Left lung (tissue), 4 donors: ENCODE measurements at regions not wholly inside any gene's neighbourhood (a gene's known extent, or its start where the extent isn't known, plus 50 kb on each side); places are given as distances from the start of the nearest gene placed in this dataset.
A peak's percentile ranks its signal among the peaks of the same experiment; 100 is the strongest.

ENCODE experiments used
- ATAC-seq: fragments of 200-7000 bp; cut with Tn5 transposase; one replicate; pipeline ENCODE4 v1.9.1; 2020; ENCODE audit warnings: moderate library complexity
- DNase-seq, 4 donors: peaks; one replicate each; pipeline ENCODE4 v3.0.0-alpha.2; 2013 to 2020
- H3K27ac ChIP-seq, 2 donors: fragments of 200-600 bp; sonication (generic) in 1 of 2; one replicate each; pipeline versions ENCODE4 v1.5.0 to v1.8.0; 2020 to 2021
- H3K27me3 ChIP-seq, 2 donors: fragments of 200-600 bp; sonication (generic) in 1 of 2; one replicate each; pipeline versions ENCODE4 v1.5.0 to v1.8.0; 2020 to 2021
- H3K36me3 ChIP-seq, 2 donors: fragments of 200-600 bp; sonication (generic) in 1 of 2; one replicate each; pipeline versions ENCODE4 v1.5.0 to v1.8.0; 2020 to 2021
- H3K4me1 ChIP-seq, 2 donors: fragments of 200-600 bp; one replicate each; pipeline ENCODE4 v1.8.0; 2021
- H3K4me3 ChIP-seq, 2 donors: fragments of 200-600 bp; sonication (generic) in 1 of 2; one replicate each; pipeline versions ENCODE4 v1.5.0 to v1.8.0; 2020 to 2021; ENCODE audit warnings: mild to moderate bottlenecking in 1 of 2
- H3K9me3 ChIP-seq, 2 donors: fragments of 200-600 bp; sonication (generic) in 1 of 2; one replicate each; pipeline versions ENCODE4 v1.5.0 to v1.8.0; 2020 to 2021
- intact Hi-C, 2 donors: fragments of 100-400 bp; cut with DNase I; formaldehyde crosslinking; loops; one replicate each; pipeline versions ENCODE4 v1.11.2 to v1.14.2; 2022
- TF ChIP-seq, protein P1 (sequence below), 2 donors: fragments of 200-600 bp; sonication (generic) in 1 of 2; IDR thresholded peaks; one replicate each; pipeline versions ENCODE4 v1.5.0 to v1.8.0; 2021; ENCODE audit warnings: antibody characterized with exemption in 2 of 2
- donor health status: DM: no; HTN: yes; CAD: no.
- donor health status: DM: no; HTN: no; CAD: no.

DNA sequence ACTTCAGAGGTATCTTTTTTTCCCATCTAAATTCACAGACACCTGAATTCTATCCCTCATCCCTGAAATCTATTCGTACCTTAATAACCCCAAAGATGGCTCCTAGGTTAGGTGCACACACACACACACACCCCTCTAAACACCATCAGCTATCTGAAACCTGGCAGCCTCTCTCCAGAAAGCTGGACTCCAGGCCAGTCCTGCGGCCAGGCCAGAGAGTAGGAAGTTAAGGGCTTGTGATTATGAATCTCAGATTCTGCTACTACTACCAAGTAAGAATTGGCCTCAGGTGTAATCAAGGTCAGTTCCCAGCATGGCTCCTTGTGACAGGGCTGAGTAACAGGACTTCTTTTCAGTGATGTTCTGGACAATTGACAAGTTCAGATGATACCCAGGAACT lies 244.2 kb upstream of the SERP2 start:
- no peaks in the 10 kb centered on the region for H3K9me3 ChIP-seq

DNA sequence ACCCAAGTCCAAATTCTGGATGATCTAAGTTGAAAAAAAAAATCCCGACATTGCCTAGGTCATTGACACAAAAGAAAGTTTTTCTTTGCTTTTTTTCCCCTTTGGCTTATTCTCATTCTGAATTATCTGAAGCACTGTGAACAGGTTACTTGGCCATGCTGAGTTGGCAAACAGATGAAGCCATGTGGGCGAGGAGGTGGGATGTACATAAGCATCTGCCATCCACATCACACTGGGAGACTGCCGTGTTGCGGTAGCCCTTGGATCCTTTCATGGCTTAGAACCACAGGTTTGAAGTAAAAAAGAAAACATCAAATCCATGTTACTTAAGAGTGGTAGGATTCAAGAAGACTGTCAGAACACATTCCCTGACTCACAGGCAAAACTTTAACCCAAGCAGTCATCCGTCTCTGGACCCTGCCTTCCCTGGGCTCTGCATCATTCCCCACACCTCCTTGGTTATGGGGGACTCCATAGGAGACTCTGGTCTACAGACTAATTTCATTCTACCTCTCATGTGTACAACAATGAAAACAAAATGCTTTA lies 242.5 kb upstream of the SERP2 start:
- TF ChIP-seq, protein P1, sequence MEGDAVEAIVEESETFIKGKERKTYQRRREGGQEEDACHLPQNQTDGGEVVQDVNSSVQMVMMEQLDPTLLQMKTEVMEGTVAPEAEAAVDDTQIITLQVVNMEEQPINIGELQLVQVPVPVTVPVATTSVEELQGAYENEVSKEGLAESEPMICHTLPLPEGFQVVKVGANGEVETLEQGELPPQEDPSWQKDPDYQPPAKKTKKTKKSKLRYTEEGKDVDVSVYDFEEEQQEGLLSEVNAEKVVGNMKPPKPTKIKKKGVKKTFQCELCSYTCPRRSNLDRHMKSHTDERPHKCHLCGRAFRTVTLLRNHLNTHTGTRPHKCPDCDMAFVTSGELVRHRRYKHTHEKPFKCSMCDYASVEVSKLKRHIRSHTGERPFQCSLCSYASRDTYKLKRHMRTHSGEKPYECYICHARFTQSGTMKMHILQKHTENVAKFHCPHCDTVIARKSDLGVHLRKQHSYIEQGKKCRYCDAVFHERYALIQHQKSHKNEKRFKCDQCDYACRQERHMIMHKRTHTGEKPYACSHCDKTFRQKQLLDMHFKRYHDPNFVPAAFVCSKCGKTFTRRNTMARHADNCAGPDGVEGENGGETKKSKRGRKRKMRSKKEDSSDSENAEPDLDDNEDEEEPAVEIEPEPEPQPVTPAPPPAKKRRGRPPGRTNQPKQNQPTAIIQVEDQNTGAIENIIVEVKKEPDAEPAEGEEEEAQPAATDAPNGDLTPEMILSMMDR (IDR thresholded peaks at IDR 0.05), result no peak
- Histone ChIP-seq H3K4me1 (peaks cover 0 to 11% of the 10 kb centered on the region in 2 donors), H3K36me3 (no peaks in the 10 kb centered on the region), H3K9me3 (no peaks in the 10 kb centered on the region), H3K27me3 (no peaks in the 10 kb centered on the region), H3K27ac (no peak overlapping the region), H3K4me3 (no peak overlapping the region)
- intact Hi-C loops, result no loop called here
- no peak for ATAC-seq
- DNase-seq, result no peak

More for the DNA sequence above, 244.2 kb upstream of the SERP2 start:
- H3K27me3 ChIP-seq, result no peaks in the 10 kb centered on the region
- no peaks in the 10 kb centered on the region for H3K36me3 ChIP-seq
- no peak overlapping the region for H3K27ac ChIP-seq
- TF ChIP-seq, protein P1 (IDR thresholded peaks at IDR 0.05), result no peak
- DNase-seq, result no peak
- no peak for ATAC-seq
- H3K4me3 ChIP-seq, result no peak overlapping the region
- H3K4me1 ChIP-seq, result peaks cover 0 to 11% of the 10 kb centered on the region in 2 donors
- intact Hi-C loops, result no loop called here

DNA sequence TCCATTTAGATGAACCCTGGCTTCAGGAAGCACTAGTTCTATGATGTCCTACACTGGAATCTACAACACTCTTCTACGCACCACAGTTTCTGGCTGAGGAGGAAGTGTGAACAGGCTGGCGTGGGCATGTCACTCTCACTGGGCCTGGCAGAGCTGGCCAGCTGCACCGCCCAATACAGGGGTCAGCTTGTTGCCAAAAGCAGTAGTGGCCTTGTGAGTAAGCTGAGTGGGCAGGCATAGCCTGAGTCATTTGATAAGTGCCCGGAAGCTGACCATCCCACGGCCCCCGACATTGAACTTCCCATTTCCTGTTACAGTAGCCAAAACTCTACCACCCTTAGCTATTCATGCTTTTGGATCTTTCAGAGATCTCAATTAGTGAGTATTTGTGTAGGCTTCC lies 240.9 kb upstream of the SERP2 start:
- H3K36me3 ChIP-seq, result no peaks in the 10 kb centered on the region
- no peaks in the 10 kb centered on the region for H3K27me3 ChIP-seq
- intact Hi-C loops, result no loop called here
- peaks cover 0 to 11% of the 10 kb centered on the region in 2 donors for H3K4me1 ChIP-seq
- no peak overlapping the region for H3K4me3 ChIP-seq
- ATAC-seq (peak; percentile 91), DNase-seq (peak in 2 of 4 donors; percentile 79 to 81)
- peak overlapping the region in 1 of 2 donors; percentile 63 for H3K27ac ChIP-seq
- H3K9me3 ChIP-seq, result no peaks in the 10 kb centered on the region
- TF ChIP-seq, protein P1 (IDR thresholded peaks at IDR 0.05), result no peak

DNA sequence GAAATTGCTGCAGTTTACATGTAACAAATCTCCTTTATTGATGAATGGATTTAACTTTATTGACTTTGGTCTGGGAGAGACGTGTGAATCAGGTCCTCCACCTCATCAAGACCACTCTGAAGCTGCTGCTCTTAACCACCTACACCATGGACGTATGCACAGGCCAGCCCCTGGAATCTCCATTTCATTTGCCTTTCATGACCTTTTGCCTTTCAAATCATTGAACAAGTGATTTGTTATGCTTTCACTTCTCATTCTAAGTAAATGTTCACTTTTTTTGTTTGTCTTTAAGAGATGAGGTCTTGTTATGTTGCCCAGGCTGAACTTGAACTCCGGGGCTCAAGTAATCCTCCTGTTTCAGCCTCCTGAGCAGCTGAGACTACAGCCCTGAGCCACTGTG lies 240.0 kb upstream of the SERP2 start:
- intact Hi-C loops, result no loop called here
- peaks cover 0 to 11% of the 10 kb centered on the region in 2 donors for H3K4me1 ChIP-seq
- peak overlapping the region in 1 of 2 donors; percentile 63 for H3K27ac ChIP-seq
- no peak for DNase-seq
- no peak overlapping the region for H3K4me3 ChIP-seq
- H3K27me3 ChIP-seq, result no peaks in the 10 kb centered on the region
- ATAC-seq, result no peak
- H3K9me3 ChIP-seq, result no peaks in the 10 kb centered on the region
- TF ChIP-seq, protein P1 (IDR thresholded peaks at IDR 0.05), result no peak
- H3K36me3 ChIP-seq, result no peaks in the 10 kb centered on the region

DNA sequence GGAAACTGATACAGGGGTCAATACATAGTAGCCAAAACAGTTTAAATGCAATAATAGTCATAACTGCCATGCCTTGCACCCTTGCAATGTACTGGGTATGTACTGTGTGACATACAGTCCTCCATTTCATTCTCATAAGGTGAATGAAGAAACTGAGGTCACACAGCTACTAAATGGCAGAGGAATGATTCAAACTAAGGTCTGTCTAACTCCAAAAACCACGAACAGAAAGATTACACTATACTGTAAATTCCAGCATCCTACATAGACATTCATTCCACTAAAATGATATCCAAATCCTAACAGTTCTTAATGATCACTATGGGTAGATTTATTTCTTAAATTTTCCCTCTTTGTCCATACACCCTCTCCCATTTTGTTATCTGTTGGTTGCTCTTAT lies 238.1 kb upstream of the SERP2 start:
- H3K27me3 ChIP-seq, result no peaks in the 10 kb centered on the region
- no peaks in the 10 kb centered on the region for H3K36me3 ChIP-seq
- DNase-seq, result no peak
- TF ChIP-seq, protein P1 (IDR thresholded peaks at IDR 0.05), result no peak
- no peak for ATAC-seq
- H3K9me3 ChIP-seq, result no peaks in the 10 kb centered on the region
- H3K4me3 ChIP-seq, result no peak overlapping the region
- no peak overlapping the region for H3K27ac ChIP-seq
- H3K4me1 ChIP-seq, result peaks cover 0 to 11% of the 10 kb centered on the region in 2 donors
- intact Hi-C loops, result no loop called here
